Thoracic aorta (tissue), 2 donors: ENCODE measurements at regions not wholly inside any gene's neighbourhood (a gene's known extent, or its start where the extent isn't known, plus 50 kb on each side); places are given as distances from the start of the nearest gene placed in this dataset.

Experiments used
- ATAC-seq: fragments of 150-250 bp; one replicate; pipeline ENCODE4 v1.8.0; 2017; ENCODE audit warnings: low read depth; ENCODE audit not compliant: insufficient number of reproducible peaks, low FRiP score
- DNase-seq: peaks from one replicate; pipeline ENCODE4 v3.0.0-alpha.2; 2020; ENCODE audit warnings: low spot score
- H3K27ac ChIP-seq, 2 donors: fragments of 200-600 bp; sonication (generic); 1 replicate in 1 of 2; 2 replicates in 1 of 2; pipeline ENCODE4 v1.5.1; 2016; ENCODE audit warnings: mild to moderate bottlenecking in 2 of 2, moderate library complexity in 2 of 2
- H3K27me3 ChIP-seq: fragments of 200-600 bp; sonication (generic); replicated peaks from 2 replicates; pipeline ENCODE4 v1.6.0; 2016; ENCODE audit warnings: mild to moderate bottlenecking; ENCODE audit not compliant: insufficient read depth
- H3K36me3 ChIP-seq: fragments of 200-600 bp; sonication (generic); one replicate; pipeline ENCODE4 v1.5.1; 2016
- H3K4me1 ChIP-seq, 2 donors: fragments of 200-600 bp; sonication (generic); 1 replicate in 1 of 2; 2 replicates in 1 of 2; pipeline versions ENCODE4 v1.5.1 to v1.6.0; 2016; ENCODE audit warnings: low read depth in 2 of 2, mild to moderate bottlenecking in 1 of 2; ENCODE audit not compliant: control insufficient read depth in 1 of 2
- H3K4me3 ChIP-seq: fragments of 200-600 bp; sonication (generic); 2 replicates; pipeline ENCODE4 v1.5.1; 2016; ENCODE audit warnings: mild to moderate bottlenecking
- H3K9me3 ChIP-seq: fragments of 200-600 bp; sonication (generic); 2 replicates; pipeline ENCODE4 v1.5.1; 2016
- CTCF ChIP-seq: fragments of 200-600 bp; sonication (generic); IDR thresholded peaks from one replicate; pipeline ENCODE4 v1.5.1; 2019; ENCODE audit warnings: antibody characterized with exemption

- no peak for TF ChIP-seq CTCF
- Histone ChIP-seq H3K4me1 (no peaks in the 10 kb centered on the region), H3K4me3 (no peak overlapping the region), H3K9me3 (no peaks in the 10 kb centered on the region), H3K36me3 (no peaks in the 10 kb centered on the region), H3K27me3 (no peaks in the 10 kb centered on the region), H3K27ac (no peak overlapping the region)
- DNase-seq (no peak), ATAC-seq (no peak)
Observed at GRCh38 chr2:187264612-187265011, 183.4 kb downstream of the CALCRL start.

- ATAC-seq (no peak), DNase-seq (no peak)
- Histone ChIP-seq H3K4me3 (no peak overlapping the region), H3K36me3 (no peaks in the 10 kb centered on the region), H3K27me3 (no peaks in the 10 kb centered on the region), H3K9me3 (no peaks in the 10 kb centered on the region), H3K27ac (no peak overlapping the region), H3K4me1 (no peaks in the 10 kb centered on the region)
- TF ChIP-seq CTCF, result no peak
Observed at GRCh38 chr2:187263675-187264560, 184.1 kb downstream of the CALCRL start.

- no peak for DNase-seq
- Histone ChIP-seq H3K27me3 (no peaks in the 10 kb centered on the region), H3K9me3 (no peaks in the 10 kb centered on the region), H3K27ac (no peak overlapping the region), H3K4me1 (no peaks in the 10 kb centered on the region), H3K36me3 (no peaks in the 10 kb centered on the region), H3K4me3 (no peak overlapping the region)
- no peak for ATAC-seq
- no peak for TF ChIP-seq CTCF
Observed at GRCh38 chr2:187261705-187262104, 186.3 kb downstream of the CALCRL start.

- TF ChIP-seq CTCF, result no peak
- ATAC-seq (no peak), DNase-seq (no peak)
- Histone ChIP-seq H3K4me1 (no peaks in the 10 kb centered on the region), H3K9me3 (no peaks in the 10 kb centered on the region), H3K36me3 (no peaks in the 10 kb centered on the region), H3K27me3 (no peaks in the 10 kb centered on the region), H3K4me3 (no peak overlapping the region), H3K27ac (no peak overlapping the region)
Observed at GRCh38 chr2:187252063-187252462, 196.0 kb downstream of the CALCRL start.

GRCh38 chr2:187250137-187250536 lies 197.9 kb downstream of the CALCRL start:
- no peaks in the 10 kb centered on the region for H3K36me3 ChIP-seq
- no peaks in the 10 kb centered on the region for H3K9me3 ChIP-seq
- DNase-seq (no peak), ATAC-seq (no peak)
- H3K27me3 ChIP-seq, result no peaks in the 10 kb centered on the region
- no peaks in the 10 kb centered on the region for H3K4me1 ChIP-seq
- no peak for TF ChIP-seq CTCF
- no peak overlapping the region for H3K4me3 ChIP-seq
- no peak overlapping the region for H3K27ac ChIP-seq
